Effector memory CD4-positive, alpha-beta T cell (primary cell): ENCODE measurements at regions not wholly inside any gene's neighbourhood (a gene's known extent, or its start where the extent isn't known, plus 50 kb on each side); places are given as distances from the start of the nearest gene placed in this dataset.

ENCODE experiments used
- DNase-seq, 3 donors: peaks; one replicate each; pipeline ENCODE4 v3.0.0-alpha.2; 2020
- H3K27ac ChIP-seq: 2 replicates; pipeline ENCODE4 v1.7.0; 2013; ENCODE audit warnings: mild to moderate bottlenecking, low read length, moderate library complexity; ENCODE audit not compliant: insufficient read depth, poor library complexity, severe bottlenecking
- H3K27me3 ChIP-seq: replicated peaks from 2 replicates; pipeline ENCODE4 v1.7.0; 2013; ENCODE audit warnings: mild to moderate bottlenecking, low read length; ENCODE audit not compliant: insufficient read depth, control insufficient read depth, poor library complexity, severe bottlenecking
- H3K36me3 ChIP-seq: 2 replicates; pipeline ENCODE4 v1.7.0; 2013; ENCODE audit warnings: mild to moderate bottlenecking, low read length, moderate library complexity; ENCODE audit not compliant: control insufficient read depth, insufficient read depth
- H3K4me1 ChIP-seq: 2 replicates; pipeline ENCODE4 v1.7.0; 2013; ENCODE audit warnings: low read length, mild to moderate bottlenecking; ENCODE audit not compliant: control insufficient read depth, insufficient read depth, poor library complexity, severe bottlenecking
- H3K4me3 ChIP-seq: 2 replicates; pipeline ENCODE4 v1.7.0; 2013; ENCODE audit warnings: low read length, low read depth, mild to moderate bottlenecking; ENCODE audit not compliant: insufficient read depth, poor library complexity, severe bottlenecking
- H3K9me3 ChIP-seq: 2 replicates; pipeline ENCODE4 v1.7.0; 2013; ENCODE audit warnings: mild to moderate bottlenecking, low read length, moderate library complexity; ENCODE audit not compliant: control insufficient read depth

GRCh38 chr11:15793043-15793996 is 563.0 kb downstream of the SOX6 start:
- Histone ChIP-seq H3K27me3 (no peaks in the 10 kb centered on the region), H3K4me1 (no peaks in the 10 kb centered on the region), H3K9me3 (no peaks in the 10 kb centered on the region), H3K4me3 (no peak overlapping the region), H3K27ac (no peak overlapping the region), H3K36me3 (no peaks in the 10 kb centered on the region)
- DNase-seq = no peak

DNA sequence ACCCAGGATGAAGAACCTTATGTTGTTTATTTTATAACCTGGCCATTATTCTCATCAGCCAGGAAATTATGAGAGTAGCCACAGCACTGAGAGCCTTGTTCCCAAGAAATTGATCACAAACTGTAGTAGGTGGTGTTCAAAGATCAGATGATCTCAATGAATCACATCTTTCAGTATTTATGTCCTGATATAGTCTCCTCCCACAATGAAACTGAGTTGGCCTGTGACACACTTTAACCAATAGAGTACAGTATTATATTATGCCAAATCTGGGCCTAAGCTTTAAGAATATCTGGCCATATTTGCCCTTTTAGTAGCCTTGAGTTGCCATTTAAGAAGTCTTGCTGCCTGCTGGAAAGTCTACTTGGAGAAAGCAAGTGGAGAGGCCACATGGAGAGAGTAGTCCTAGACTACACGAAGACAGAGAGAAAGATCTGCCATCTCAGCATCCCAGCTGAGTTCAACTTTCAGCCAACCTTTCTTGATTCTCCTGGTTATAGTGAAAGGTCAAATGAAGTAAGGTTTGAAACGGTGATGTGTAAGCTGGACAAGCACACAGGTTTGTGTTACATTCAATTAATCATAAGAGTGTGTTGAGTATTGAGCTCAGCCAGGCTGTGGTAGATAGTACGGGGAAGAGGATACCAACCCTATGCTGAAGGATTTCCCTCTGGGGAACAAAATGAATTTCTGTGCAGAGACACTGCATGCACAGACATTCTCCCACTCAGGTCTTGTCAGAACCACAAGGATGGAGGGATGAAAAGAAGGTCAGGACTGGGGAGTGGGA is 561.8 kb downstream of the SOX6 start:
- Histone ChIP-seq H3K4me3 (no peak overlapping the region), H3K27me3 (no peaks in the 10 kb centered on the region), H3K27ac (no peak overlapping the region), H3K36me3 (no peaks in the 10 kb centered on the region), H3K9me3 (no peaks in the 10 kb centered on the region), H3K4me1 (no peaks in the 10 kb centered on the region)
- DNase-seq = no peak

DNA sequence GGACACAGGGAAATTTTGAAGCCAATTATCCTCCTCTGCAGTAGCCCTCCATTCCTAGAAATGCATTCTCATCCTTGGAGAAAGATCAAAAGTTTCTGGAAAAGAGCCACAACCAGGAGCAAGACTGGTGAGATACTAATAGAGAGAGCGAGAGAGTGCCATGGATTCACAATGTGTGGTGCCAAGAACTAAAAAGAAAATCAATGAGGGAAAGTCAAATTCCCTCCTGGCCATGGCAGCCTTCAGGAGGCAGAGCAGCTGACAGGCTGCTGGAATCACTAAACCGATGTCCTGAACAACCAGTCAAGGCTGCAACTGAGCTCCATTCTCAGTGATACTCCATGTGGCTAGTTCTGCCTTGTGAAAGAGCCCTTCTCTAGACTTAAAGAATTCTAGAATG is 561.0 kb downstream of the SOX6 start:
- Histone ChIP-seq H3K4me1 (no peaks in the 10 kb centered on the region), H3K27me3 (no peaks in the 10 kb centered on the region), H3K27ac (no peak overlapping the region), H3K4me3 (no peak overlapping the region), H3K36me3 (no peaks in the 10 kb centered on the region), H3K9me3 (no peaks in the 10 kb centered on the region)
- no peak for DNase-seq

- H3K4me3 ChIP-seq = no peak overlapping the region
- H3K36me3 ChIP-seq = no peaks in the 10 kb centered on the region
- DNase-seq = no peak
- no peaks in the 10 kb centered on the region for H3K4me1 ChIP-seq
- H3K27me3 ChIP-seq = no peaks in the 10 kb centered on the region
- H3K9me3 ChIP-seq = no peaks in the 10 kb centered on the region
- H3K27ac ChIP-seq = no peak overlapping the region
These were observed 556.1 kb downstream of the SOX6 start for GRCh38 chr11:15800111-15800800.

DNA sequence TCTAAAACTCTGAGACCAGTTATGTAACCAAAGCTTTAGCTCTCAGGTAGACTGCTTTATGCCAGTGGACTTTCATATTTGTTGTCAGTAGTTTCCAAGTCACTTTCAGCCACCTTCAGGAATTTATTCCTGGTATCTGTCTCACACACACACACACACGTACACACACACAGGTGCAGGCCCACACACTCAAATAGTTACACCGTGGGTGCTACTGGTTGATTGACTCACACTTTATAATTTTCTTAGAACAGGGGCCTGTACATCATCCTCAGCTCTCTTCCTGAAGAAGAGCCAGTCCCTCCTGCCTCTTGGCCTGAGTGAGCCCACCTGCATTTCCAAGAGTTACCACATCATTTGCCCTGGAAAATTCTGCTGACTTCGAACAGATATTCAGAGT is 555.2 kb downstream of the SOX6 start:
- Histone ChIP-seq H3K9me3 (no peaks in the 10 kb centered on the region), H3K4me3 (no peak overlapping the region), H3K27ac (no peak overlapping the region), H3K36me3 (no peaks in the 10 kb centered on the region), H3K4me1 (no peaks in the 10 kb centered on the region), H3K27me3 (no peaks in the 10 kb centered on the region)
- no peak for DNase-seq

DNA sequence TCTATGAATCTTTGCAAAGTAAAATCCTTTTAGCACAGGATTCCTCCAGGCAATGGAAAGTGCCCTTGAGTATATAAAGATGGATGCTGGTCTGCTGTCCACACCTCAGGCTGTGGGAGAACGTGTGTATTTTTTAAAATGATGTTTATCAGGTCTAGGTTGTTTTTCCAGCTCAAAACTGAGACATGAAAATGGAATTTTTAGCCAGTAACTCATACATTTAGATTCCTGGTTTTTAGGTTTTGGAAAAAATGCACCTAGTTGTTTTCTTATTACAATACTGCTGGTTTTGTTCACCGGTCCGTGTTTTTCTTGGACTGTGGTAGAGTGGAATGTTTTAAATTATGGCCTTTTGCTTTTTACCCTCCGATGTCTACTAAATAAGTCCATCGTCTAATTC is 554.7 kb downstream of the SOX6 start:
- Histone ChIP-seq H3K4me3 (no peak overlapping the region), H3K27ac (no peak overlapping the region), H3K36me3 (no peaks in the 10 kb centered on the region), H3K27me3 (no peaks in the 10 kb centered on the region), H3K9me3 (no peaks in the 10 kb centered on the region), H3K4me1 (no peaks in the 10 kb centered on the region)
- DNase-seq = no peak

DNA sequence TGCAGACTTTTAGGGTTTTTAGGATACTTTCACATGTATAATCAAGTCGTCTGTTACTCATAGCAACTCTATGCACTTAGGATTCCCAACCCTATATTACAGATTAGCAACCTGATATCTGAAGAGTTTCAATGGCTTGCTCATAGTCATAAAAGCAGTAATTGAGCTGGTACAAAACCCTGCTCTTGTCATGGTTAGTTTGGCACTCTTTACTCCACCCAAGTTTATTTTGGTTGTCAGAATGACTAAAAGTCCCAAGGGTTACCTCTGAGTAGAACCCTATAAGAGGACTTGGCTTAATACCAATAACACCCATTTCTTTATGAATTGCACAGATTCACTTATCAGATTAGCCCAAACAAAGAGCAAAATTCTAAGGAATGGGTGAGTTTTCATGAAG is 550.6 kb downstream of the SOX6 start:
- H3K27ac ChIP-seq = no peak overlapping the region
- H3K9me3 ChIP-seq = no peaks in the 10 kb centered on the region
- no peaks in the 10 kb centered on the region for H3K27me3 ChIP-seq
- no peaks in the 10 kb centered on the region for H3K4me1 ChIP-seq
- no peak overlapping the region for H3K4me3 ChIP-seq
- no peaks in the 10 kb centered on the region for H3K36me3 ChIP-seq
- DNase-seq = no peak

DNA sequence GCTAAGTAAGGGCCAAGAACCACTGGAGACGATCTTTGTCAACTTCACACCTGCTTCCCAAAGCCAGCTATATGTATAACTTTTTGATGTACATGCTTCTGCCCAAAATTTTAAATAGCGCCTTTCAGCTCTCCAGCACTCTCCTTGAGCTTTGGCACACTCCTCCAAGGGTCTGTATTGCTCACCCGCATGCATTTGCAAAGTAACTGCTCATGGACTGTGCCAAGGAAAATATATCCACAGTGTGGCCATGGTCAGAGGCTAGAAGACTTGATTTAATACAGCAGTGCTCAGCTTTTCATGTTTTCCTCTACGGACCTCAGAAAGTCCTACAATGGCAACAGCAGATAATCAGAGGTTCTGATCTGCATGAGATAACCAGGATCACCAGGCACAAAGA is 550.1 kb downstream of the SOX6 start:
- no peaks in the 10 kb centered on the region for H3K4me1 ChIP-seq
- no peak for DNase-seq
- H3K36me3 ChIP-seq = no peaks in the 10 kb centered on the region
- H3K4me3 ChIP-seq = no peak overlapping the region
- no peaks in the 10 kb centered on the region for H3K27me3 ChIP-seq
- no peak overlapping the region for H3K27ac ChIP-seq
- H3K9me3 ChIP-seq = no peaks in the 10 kb centered on the region

- no peak overlapping the region for H3K27ac ChIP-seq
- no peaks in the 10 kb centered on the region for H3K27me3 ChIP-seq
- no peak overlapping the region for H3K4me3 ChIP-seq
- H3K9me3 ChIP-seq = no peaks in the 10 kb centered on the region
- H3K36me3 ChIP-seq = no peaks in the 10 kb centered on the region
- DNase-seq = no peak
- H3K4me1 ChIP-seq = no peaks in the 10 kb centered on the region
These were observed 548.5 kb downstream of the SOX6 start for GRCh38 chr11:15807827-15808226.
